HepG2 (cell line): ENCODE measurements at regions not wholly inside any gene's neighbourhood (a gene's known extent, or its start where the extent isn't known, plus 50 kb on each side); places are given as distances from the start of the nearest gene placed in this dataset.

ENCODE experiments used
- ATAC-seq: fragments of 200-7000 bp; cut with Tn5 transposase; 3 replicates; pipeline ENCODE4 v1.9.1; 2020; ENCODE audit warnings: mild to moderate bottlenecking, moderate library complexity
- BruUV-seq: library from RNA; stranded (reverse); fragments of 400-500 nt; replicated peaks from 2 replicates; lab custom pipeline; 2021; lab: Mats Ljungman, UMichigan
- CTCF ChIA-PET: fragments of 300-600 bp; formaldehyde crosslinking; extraction: SDS; loops from one replicate; lab custom pipeline; 2021; ENCODE audit warnings: low total read pairs, inconsistent platforms, low intra/inter-chr PET ratio; lab: Yijun Ruan, JAX
- POLR2A ChIA-PET: fragments of 350-600 bp; sonication (Branson Sonifier 250); formaldehyde crosslinking; loops from one replicate; lab custom pipeline; 2020; ENCODE audit warnings: antibody characterized with exemption, inconsistent platforms; lab: Yijun Ruan, JAX
- DNase-seq: peaks from one replicate; pipeline ENCODE4 v3.0.0-alpha.2; 2015; ENCODE audit warnings: low spot score
- FAIRE-seq: peaks from 3 replicates; lab custom pipeline; 2011; peaks lifted over from hg19 to GRCh38; lab: Jason Lieb, UNC
- H2AFZ ChIP-seq: one replicate; pipeline ENCODE4 v1.6.1; 2011; ENCODE audit warnings: low read length, inconsistent platforms
- H3K27ac ChIP-seq: fragments of 300-600 bp; 3 replicates; pipeline ENCODE4 v1.8.0; 2011; ENCODE audit warnings: mixed run types, mild to moderate bottlenecking, mixed read lengths, low read length, inconsistent platforms; ENCODE audit not compliant: insufficient read depth; ENCODE audit errors: extremely low read length
- H3K27me3 ChIP-seq, 2 experiments: fragments of 200-600 bp in 1 of 2; 2 replicates in 1 of 2; 3 replicates in 1 of 2; pipeline versions ENCODE4 v1.6.0 to v1.8.0; 2011; ENCODE audit warnings: low read length in 2 of 2, mild to moderate bottlenecking in 2 of 2, moderate library complexity in 2 of 2, inconsistent platforms in 1 of 2; ENCODE audit not compliant: insufficient read depth in 2 of 2, control insufficient read depth in 1 of 2
- H3K36me3 ChIP-seq, 2 experiments: fragments of 200-600 bp in 1 of 2; replicated peaks in 1 of 2; 2 replicates in 1 of 2; 3 replicates in 1 of 2; pipeline versions ENCODE4 v1.5.1 to v1.8.0; 2011; ENCODE audit warnings: low read length in 2 of 2, inconsistent platforms in 1 of 2; ENCODE audit not compliant: insufficient read depth in 2 of 2, control insufficient read depth in 1 of 2
- H3K4me1 ChIP-seq: 2 replicates; pipeline ENCODE4 v1.5.1; 2012; ENCODE audit warnings: low read length, inconsistent platforms; ENCODE audit not compliant: insufficient read depth
- H3K4me2 ChIP-seq: 2 replicates; pipeline ENCODE4 v1.6.0; 2011; ENCODE audit warnings: low read depth, low read length, inconsistent platforms
- H3K4me3 ChIP-seq, 3 experiments: fragments of 200-600 bp in 1 of 3; sonication (generic), shearing (Covaris generic) in 1 of 3; replicated peaks in 1 of 3; 2 replicates each; pipeline ENCODE4 v1.5.1; 2011 to 2016; ENCODE audit warnings: low read length in 3 of 3, inconsistent platforms in 2 of 3, low read depth in 2 of 3, mild to moderate bottlenecking in 2 of 3, control low read depth in 1 of 3, mixed read lengths in 1 of 3; ENCODE audit not compliant: insufficient read depth in 1 of 3
- H3K79me2 ChIP-seq: one replicate; pipeline ENCODE4 v1.6.1; 2011; ENCODE audit warnings: low read length, inconsistent platforms; ENCODE audit not compliant: insufficient read depth
- H3K9ac ChIP-seq: 2 replicates; pipeline ENCODE4 v1.6.0; 2011; ENCODE audit warnings: mild to moderate bottlenecking, low read depth, low read length, inconsistent platforms; ENCODE audit not compliant: insufficient read depth
- H3K9me3 ChIP-seq: 2 replicates; pipeline ENCODE4 v1.5.1; 2012; ENCODE audit warnings: mild to moderate bottlenecking, low read length
- H4K20me1 ChIP-seq: 2 replicates; pipeline ENCODE4 v1.6.0; 2011; ENCODE audit warnings: inconsistent platforms, mild to moderate bottlenecking, low read length, moderate library complexity; ENCODE audit not compliant: insufficient read depth
- ARID4A ChIP-seq: sonication (generic); formaldehyde crosslinking; IDR thresholded peaks from 2 replicates; pipeline ENCODE4 v1.5.0; 2020; ENCODE audit warnings: mild to moderate bottlenecking, missing genetic modification reagents, borderline replicate concordance
- ESRRA ChIP-seq: sonication (generic); formaldehyde crosslinking; IDR thresholded peaks from 2 replicates; pipeline ENCODE4 v1.5.1; 2020; ENCODE audit warnings: mild to moderate bottlenecking, low read depth, missing genetic modification reagents
- GATAD2A ChIP-seq: IDR thresholded peaks from 2 replicates; pipeline ENCODE4 v1.6.1; 2016
- KLF9 ChIP-seq: IDR thresholded peaks from 2 replicates; pipeline ENCODE4 v1.6.1; 2016; ENCODE audit warnings: low read depth
- TCF7 ChIP-seq: sonication (generic); IDR thresholded peaks from 2 replicates; pipeline ENCODE4 v1.6.1; 2016; ENCODE audit warnings: antibody characterized with exemption, low read depth
- TFE3 ChIP-seq: IDR thresholded peaks from 2 replicates; pipeline ENCODE4 v1.6.1; 2016
- ZKSCAN5 ChIP-seq: sonication (generic); formaldehyde crosslinking; IDR thresholded peaks from 2 replicates; pipeline ENCODE4 v1.5.1; 2020; ENCODE audit warnings: mild to moderate bottlenecking, missing genetic modification reagents
- ZNF281 ChIP-seq: sonication (generic); formaldehyde crosslinking; IDR thresholded peaks from 2 replicates; pipeline ENCODE4 v1.4.0; 2020; ENCODE audit warnings: missing genetic modification reagents, borderline replicate concordance
- ZNF3 ChIP-seq: IDR thresholded peaks from 2 replicates; pipeline ENCODE4 v1.7.0; 2017; ENCODE audit warnings: inconsistent platforms
- ZNF331 ChIP-seq: sonication (generic); formaldehyde crosslinking; IDR thresholded peaks from 2 replicates; pipeline ENCODE4 v1.4.0; 2020; ENCODE audit warnings: missing genetic modification reagents
- ZNF441 ChIP-seq: sonication (generic); formaldehyde crosslinking; IDR thresholded peaks from 2 replicates; pipeline ENCODE4 v1.7.0; 2021; ENCODE audit warnings: missing genetic modification reagents, borderline replicate concordance
- ZSCAN21 ChIP-seq: sonication (generic); formaldehyde crosslinking; IDR thresholded peaks from 2 replicates; pipeline ENCODE4 v1.8.0; 2022; ENCODE audit warnings: mild to moderate bottlenecking, missing genetic modification reagents, moderate library complexity, borderline replicate concordance
- WGBS: methylation state at CpG from one replicate; pipeline ENCODE4 v1.1.6; 2017; ENCODE audit warnings: low lambda C conversion rate; 5-methylcytosine and 5-hydroxymethylcytosine counted together
- in situ Hi-C: cut with HindIII; loops from 2 replicates; pipeline ENCODE4 v1.10.0; 2017; ENCODE audit warnings: low pct_unique_long_range_greater_than_20kb; ENCODE audit not compliant: extremely low pct_ligation_motif_present
- intact Hi-C: fragments of 100-400 bp; cut with micrococcal nuclease; formaldehyde crosslinking; loops from one replicate; pipeline ENCODE4 v1.10.0; 2022; ENCODE audit not compliant: unreplicated experiment
- TF ChIP-seq, protein P1 (sequence below): sonication (generic); formaldehyde crosslinking; IDR thresholded peaks from 2 replicates; pipeline ENCODE4 v1.8.0; 2022; ENCODE audit warnings: mild to moderate bottlenecking, missing genetic modification reagents, moderate library complexity
- TF ChIP-seq, protein P2 (sequence below): sonication (generic); formaldehyde crosslinking; IDR thresholded peaks from 2 replicates; pipeline ENCODE4 v1.9.0; 2021; ENCODE audit warnings: missing genetic modification reagents, mild to moderate bottlenecking, borderline replicate concordance

DNA sequence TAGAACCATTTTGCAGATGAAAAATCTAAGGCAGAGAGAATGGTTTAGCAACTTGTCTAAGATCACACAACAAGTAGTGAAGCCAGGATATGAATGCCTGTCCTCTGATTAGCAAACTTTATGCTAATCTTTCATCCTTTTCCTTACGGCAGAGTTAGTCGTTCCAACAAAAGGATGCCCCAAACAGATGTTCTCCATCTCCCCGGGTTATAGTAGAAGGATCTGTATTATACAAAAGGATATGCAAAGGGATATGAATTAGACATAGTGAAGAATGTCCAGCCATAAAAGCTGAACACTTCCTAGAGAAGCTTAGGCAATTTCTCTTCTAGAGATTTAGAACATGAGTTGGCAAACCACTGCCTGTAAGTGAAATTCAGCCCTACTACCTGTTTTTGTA is 291.6 kb upstream of the DUSP10 start (continued):
- TF ChIP-seq ESRRA (CRISPR knock-in tag), result no peak
- TF ChIP-seq ZNF331, result no peak
- TF ChIP-seq TCF7, result no peak
- no peak for TF ChIP-seq ZNF441 (CRISPR knock-in tag)
- TF ChIP-seq ARID4A, result no peak
- no peak for TF ChIP-seq KLF9 (CRISPR knock-in tag)

- in situ Hi-C loops (no loop called here), intact Hi-C loops (no loop called here)
- POLR2A ChIA-PET, result no interaction called here
- Histone ChIP-seq H3K36me3 (no peaks in the 10 kb centered on the region), H3K27ac (no peak overlapping the region), H3K4me2 (no peak overlapping the region), H3K4me1 (0 out of 2 replicates have a peak, but pooled peaks cover 1% of the 10 kb centered on the region), H3K9ac (no peak overlapping the region), H3K9me3 (no peaks in the 10 kb centered on the region), H3K4me3 (no peak overlapping the region), H2AFZ (no peak overlapping the region), H3K27me3 (no peaks in the 10 kb centered on the region), H4K20me1 (no peaks in the 10 kb centered on the region), H3K79me2 (no peaks in the 10 kb centered on the region)
- WGBS, result 0% methylated on average over 1 of the region's 1 CpG
- DNase-seq (no peak), FAIRE-seq (no peak), ATAC-seq (no peak)
- BruUV-seq, result no TSS peak
- TF ChIP-seq ZKSCAN5 (CRISPR knock-in tag), result no peak
- TF ChIP-seq TFE3 (CRISPR knock-in tag), result no peak
- TF ChIP-seq, protein P1, sequence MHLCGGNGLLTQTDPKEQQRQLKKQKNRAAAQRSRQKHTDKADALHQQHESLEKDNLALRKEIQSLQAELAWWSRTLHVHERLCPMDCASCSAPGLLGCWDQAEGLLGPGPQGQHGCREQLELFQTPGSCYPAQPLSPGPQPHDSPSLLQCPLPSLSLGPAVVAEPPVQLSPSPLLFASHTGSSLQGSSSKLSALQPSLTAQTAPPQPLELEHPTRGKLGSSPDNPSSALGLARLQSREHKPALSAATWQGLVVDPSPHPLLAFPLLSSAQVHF (CRISPR knock-in tag), result no peak
- TF ChIP-seq ZSCAN21 (CRISPR knock-in tag), result no peak
- no peak for TF ChIP-seq GATAD2A
- TF ChIP-seq ZNF281 (CRISPR knock-in tag), result no peak
- TF ChIP-seq ZNF3 (CRISPR knock-in tag), result no peak
- TF ChIP-seq, protein P2, sequence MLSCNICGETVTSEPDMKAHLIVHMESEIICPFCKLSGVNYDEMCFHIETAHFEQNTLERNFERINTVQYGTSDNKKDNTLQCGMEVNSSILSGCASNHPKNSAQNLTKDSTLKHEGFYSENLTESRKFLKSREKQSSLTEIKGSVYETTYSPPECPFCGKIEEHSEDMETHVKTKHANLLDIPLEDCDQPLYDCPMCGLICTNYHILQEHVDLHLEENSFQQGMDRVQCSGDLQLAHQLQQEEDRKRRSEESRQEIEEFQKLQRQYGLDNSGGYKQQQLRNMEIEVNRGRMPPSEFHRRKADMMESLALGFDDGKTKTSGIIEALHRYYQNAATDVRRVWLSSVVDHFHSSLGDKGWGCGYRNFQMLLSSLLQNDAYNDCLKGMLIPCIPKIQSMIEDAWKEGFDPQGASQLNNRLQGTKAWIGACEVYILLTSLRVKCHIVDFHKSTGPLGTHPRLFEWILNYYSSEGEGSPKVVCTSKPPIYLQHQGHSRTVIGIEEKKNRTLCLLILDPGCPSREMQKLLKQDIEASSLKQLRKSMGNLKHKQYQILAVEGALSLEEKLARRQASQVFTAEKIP (CRISPR knock-in tag), result no peak
- CTCF ChIA-PET, result no interaction called here
Measured at GRCh38 chr1:222031318-222031717, 289.4 kb upstream of the DUSP10 start.
